ENCODE measurements at regions not wholly inside any gene's neighbourhood (a gene's known extent, or its start where the extent isn't known, plus 50 kb on each side); places are given as distances from the start of the nearest gene placed in this dataset.

DNA sequence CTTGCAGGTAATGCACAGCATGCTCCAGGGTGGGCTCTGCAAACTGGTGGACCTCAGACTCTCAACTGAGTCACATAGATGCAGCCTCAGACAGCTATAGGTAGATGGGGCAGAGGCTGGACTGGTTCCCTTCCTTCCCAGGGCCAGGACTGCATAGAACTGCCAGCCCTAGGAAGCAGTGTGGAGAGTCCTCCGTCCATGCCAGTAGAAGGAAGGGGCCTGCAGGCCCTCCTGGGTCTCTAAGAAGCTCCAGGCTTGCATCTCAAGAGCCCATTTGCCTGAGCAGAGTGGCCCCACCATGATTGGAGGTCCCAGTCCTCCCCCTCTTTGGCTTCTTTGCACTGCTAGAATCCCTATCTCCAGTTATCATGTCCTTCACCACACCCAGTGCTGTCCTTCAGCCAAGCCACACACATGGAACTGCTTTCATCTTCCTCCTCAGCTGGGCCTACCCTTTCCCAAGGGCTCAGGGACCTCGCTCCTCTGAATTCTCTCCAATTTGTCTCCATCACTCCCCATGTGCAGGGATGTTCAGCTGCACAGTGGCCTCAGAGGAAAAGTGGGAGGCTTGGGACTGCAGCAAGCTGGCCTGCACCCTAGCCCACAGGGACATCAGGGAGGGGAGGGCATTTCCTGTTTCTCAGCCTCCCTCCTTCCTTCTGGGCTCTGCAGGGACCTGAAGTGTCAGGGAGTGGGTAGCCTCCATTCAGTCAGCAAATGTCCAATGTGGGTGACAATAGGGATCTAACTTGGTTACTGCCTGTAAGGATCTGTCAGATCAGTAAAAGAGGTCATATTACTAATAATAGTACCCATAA is 146.0 kb downstream of the PJA1 start:
- Histone ChIP-seq H3K4me1 (no peaks in the 10 kb centered on the region), H3K27ac (no peak overlapping the region), H3K4me3 (no peak overlapping the region), H3K36me3 (no peaks in the 10 kb centered on the region), H3K27me3 (no peaks in the 10 kb centered on the region), H3K9me3 (no peaks in the 10 kb centered on the region)
- WGBS (ENCODE audit: insufficient coverage, low coverage, low lambda C conversion rate, missing lambda C conversion rate): 50% methylated on average over 1 of the region's 2 CpGs
- intact Hi-C loops (cut with DNase I): no loop called here
- TF ChIP-seq POLR2A (IDR thresholded peaks at IDR 0.05): no peak
- TF ChIP-seq, protein P1, sequence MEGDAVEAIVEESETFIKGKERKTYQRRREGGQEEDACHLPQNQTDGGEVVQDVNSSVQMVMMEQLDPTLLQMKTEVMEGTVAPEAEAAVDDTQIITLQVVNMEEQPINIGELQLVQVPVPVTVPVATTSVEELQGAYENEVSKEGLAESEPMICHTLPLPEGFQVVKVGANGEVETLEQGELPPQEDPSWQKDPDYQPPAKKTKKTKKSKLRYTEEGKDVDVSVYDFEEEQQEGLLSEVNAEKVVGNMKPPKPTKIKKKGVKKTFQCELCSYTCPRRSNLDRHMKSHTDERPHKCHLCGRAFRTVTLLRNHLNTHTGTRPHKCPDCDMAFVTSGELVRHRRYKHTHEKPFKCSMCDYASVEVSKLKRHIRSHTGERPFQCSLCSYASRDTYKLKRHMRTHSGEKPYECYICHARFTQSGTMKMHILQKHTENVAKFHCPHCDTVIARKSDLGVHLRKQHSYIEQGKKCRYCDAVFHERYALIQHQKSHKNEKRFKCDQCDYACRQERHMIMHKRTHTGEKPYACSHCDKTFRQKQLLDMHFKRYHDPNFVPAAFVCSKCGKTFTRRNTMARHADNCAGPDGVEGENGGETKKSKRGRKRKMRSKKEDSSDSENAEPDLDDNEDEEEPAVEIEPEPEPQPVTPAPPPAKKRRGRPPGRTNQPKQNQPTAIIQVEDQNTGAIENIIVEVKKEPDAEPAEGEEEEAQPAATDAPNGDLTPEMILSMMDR (IDR thresholded peaks at IDR 0.05): no peak
- DNase-seq (no peak), ATAC-seq (peak in 2 of 4 donors; percentile 9 to 11)

DNA sequence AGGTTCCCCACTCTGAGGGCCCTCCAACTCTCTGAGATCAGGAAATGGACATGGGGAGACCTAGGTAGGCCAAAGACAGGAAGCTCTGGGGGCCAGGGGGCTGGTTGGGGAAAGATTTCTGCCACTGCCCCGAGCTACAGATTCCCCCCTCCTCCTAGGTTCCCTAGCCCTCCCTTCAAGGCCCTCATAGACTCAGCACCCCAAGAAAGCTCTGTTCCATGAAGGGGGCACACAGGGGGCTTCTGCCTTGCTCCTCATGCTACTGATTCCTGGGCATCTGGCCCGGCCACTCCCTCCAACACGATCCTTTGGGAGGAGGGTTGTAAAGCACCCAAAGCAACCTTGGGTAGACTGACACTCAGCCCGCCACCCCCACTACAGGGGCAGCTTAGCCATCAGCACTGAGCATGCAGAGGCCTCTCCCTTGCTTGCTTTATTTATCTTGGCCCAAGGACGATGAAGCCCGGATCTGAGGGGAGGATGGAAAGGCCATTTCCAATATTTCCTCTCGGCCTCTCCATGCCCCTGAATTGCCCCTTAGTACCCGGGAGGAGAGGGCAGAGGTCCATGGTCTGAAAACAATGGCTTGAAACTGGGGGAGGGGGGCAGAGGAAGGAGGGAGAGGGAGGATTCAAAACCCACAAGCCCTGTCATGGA is 146.7 kb downstream of the PJA1 start:
- H3K36me3 ChIP-seq: no peaks in the 10 kb centered on the region
- no peak overlapping the region for H3K27ac ChIP-seq
- intact Hi-C loops (cut with DNase I): no loop called here
- no peak overlapping the region for H3K4me3 ChIP-seq
- WGBS (ENCODE audit: insufficient coverage, low coverage, low lambda C conversion rate, missing lambda C conversion rate): 42% methylated on average over 5 of the region's 8 CpGs
- TF ChIP-seq POLR2A (IDR thresholded peaks at IDR 0.05): no peak
- TF ChIP-seq, protein P1 (IDR thresholded peaks at IDR 0.05): no peak
- H3K9me3 ChIP-seq: no peaks in the 10 kb centered on the region
- no peak for DNase-seq
- H3K27me3 ChIP-seq: no peaks in the 10 kb centered on the region
- ATAC-seq: peak; percentile 22 to 59 (median 42)
- H3K4me1 ChIP-seq: no peaks in the 10 kb centered on the region

DNA sequence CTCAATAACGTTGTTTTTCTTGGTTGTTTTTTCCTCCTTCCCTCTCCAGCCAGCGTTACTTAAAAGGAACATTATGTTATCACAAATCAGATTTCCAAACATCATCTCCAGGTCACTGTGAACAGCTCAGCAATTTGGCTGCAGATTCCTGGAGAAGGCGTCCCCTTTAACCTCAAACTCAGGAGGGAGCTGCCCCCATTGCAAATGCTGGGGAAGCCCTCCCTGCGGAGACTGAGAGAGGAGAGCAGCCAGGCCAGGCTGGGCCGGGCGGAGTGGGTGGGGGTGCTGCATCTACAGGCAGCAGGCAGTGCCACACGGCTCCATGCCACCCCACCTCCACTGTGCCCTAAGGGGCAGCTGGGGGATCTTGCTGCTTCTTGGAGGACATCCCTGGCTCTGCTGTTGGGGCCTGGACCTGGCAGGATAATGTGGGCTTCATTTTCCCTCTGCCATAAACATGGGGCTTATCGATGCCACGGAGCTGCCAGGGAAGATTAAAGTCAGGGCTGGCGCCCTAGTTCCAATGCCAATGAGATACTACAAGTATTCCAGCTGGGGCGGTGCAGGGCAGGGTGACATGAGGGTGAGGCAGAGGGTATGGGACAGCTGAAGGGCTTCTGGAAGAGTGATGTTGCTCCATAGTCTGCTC is 148.8 kb downstream of the PJA1 start:
- H3K27ac ChIP-seq: no peak overlapping the region
- DNase-seq: no peak
- intact Hi-C loops (cut with DNase I): no loop called here
- 57% methylated on average over 7 of the region's 11 CpGs for WGBS (ENCODE audit: insufficient coverage, low coverage, low lambda C conversion rate, missing lambda C conversion rate)
- no peaks in the 10 kb centered on the region for H3K4me1 ChIP-seq
- no peaks in the 10 kb centered on the region for H3K27me3 ChIP-seq
- no peak overlapping the region for H3K4me3 ChIP-seq
- no peaks in the 10 kb centered on the region for H3K36me3 ChIP-seq
- TF ChIP-seq POLR2A (IDR thresholded peaks at IDR 0.05): no peak
- TF ChIP-seq, protein P1 (IDR thresholded peaks at IDR 0.05): no peak
- H3K9me3 ChIP-seq: no peaks in the 10 kb centered on the region
- peak in 1 of 4 donors; percentile 19 for ATAC-seq

DNA sequence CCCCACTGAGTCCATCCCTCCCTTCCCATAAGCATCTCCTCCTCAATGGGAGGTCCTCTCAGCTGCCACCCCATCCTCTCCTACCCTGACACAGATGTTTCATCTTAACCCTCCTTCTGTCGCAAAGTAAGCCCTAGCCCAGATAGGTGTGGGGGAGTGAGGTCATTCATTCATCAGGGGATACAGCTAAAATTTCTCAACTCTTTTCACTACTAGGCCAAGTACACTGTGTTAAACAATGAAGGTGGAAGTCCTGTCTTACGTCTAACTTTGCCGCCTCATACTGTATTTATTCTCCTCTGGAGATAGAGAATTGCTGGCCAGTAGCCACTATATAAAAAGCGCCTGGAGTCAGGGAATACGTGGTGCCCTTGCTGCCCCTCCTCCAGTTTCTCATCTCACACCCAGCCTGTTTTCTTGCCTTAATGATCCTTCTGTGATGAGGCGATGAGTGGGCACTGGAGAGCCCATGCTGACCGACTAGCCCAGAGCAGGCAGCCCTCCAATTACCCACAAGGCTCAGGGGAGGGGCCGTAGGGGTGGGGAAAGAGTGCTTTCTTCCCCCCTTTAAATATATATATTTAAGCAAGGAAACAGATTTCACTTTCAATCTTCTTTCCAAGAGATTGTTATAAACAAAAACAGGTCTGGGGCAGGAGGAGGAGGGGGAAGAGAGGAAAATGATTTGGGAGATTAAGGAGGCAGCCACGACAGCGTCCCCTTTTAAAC is 149.5 kb downstream of the PJA1 start:
- H3K4me3 ChIP-seq: no peak overlapping the region
- intact Hi-C loops (cut with DNase I): no loop called here
- TF ChIP-seq, protein P1 (IDR thresholded peaks at IDR 0.05): no peak
- H3K9me3 ChIP-seq: no peaks in the 10 kb centered on the region
- no peak overlapping the region for H3K27ac ChIP-seq
- no peaks in the 10 kb centered on the region for H3K27me3 ChIP-seq
- peak in 2 of 4 donors; percentile 6 to 16 for ATAC-seq
- WGBS (ENCODE audit: insufficient coverage, low coverage, low lambda C conversion rate, missing lambda C conversion rate): 47% methylated on average over 10 of the region's 10 CpGs
- no peak for DNase-seq
- no peaks in the 10 kb centered on the region for H3K36me3 ChIP-seq
- H3K4me1 ChIP-seq: no peaks in the 10 kb centered on the region
